B cell (primary cell): ENCODE measurements at regions not wholly inside any gene's neighbourhood (a gene's known extent, or its start where the extent isn't known, plus 50 kb on each side); places are given as distances from the start of the nearest gene placed in this dataset.

Experiments used
- ATAC-seq: fragments of 200-7000 bp; cut with Tn5 transposase; one replicate; pipeline ENCODE4 v1.10.0; 2021; ENCODE audit warnings: low read depth, mild to moderate bottlenecking, moderate number of reproducible peaks, moderate library complexity
- CTCF ChIA-PET: fragments of 350-600 bp; sonication (Branson Sonifier 250); formaldehyde crosslinking; loops from one replicate; lab custom pipeline; 2021; ENCODE audit warnings: antibody characterized with exemption, inconsistent platforms; lab: Charles Lee
- POLR2A ChIA-PET: fragments of 350-600 bp; sonication (Branson Sonifier 250); formaldehyde crosslinking; loops from one replicate; lab custom pipeline; 2021; ENCODE audit warnings: antibody characterized with exemption; lab: Charles Lee
- DNase-seq: peaks from one replicate; pipeline ENCODE4 v3.0.0; 2013
- H2AFZ ChIP-seq: 2 replicates; pipeline ENCODE4 v1.6.1; 2012; ENCODE audit warnings: mild to moderate bottlenecking, low read depth, low read length; ENCODE audit not compliant: insufficient read depth, poor library complexity, severe bottlenecking
- H3K27ac ChIP-seq, 2 donors: 1 replicate in 1 of 2; 2 replicates in 1 of 2; pipeline ENCODE4 v1.5.1; 2012 to 2013; ENCODE audit warnings: low read length in 2 of 2, mild to moderate bottlenecking in 2 of 2, moderate library complexity in 1 of 2
- H3K27me3 ChIP-seq, 4 experiments: fragments of 200-600 bp in 1 of 4; sonication (generic) in 1 of 4; replicated peaks in 1 of 4; 1 replicate in 2 of 4; 2 replicates in 2 of 4; pipeline versions ENCODE4 v1.6.1 to v1.7.0; 2013 to 2016; ENCODE audit warnings: low read length in 3 of 4, mild to moderate bottlenecking in 2 of 4, mixed read lengths in 1 of 4, moderate library complexity in 1 of 4; ENCODE audit not compliant: insufficient read depth in 4 of 4, control insufficient read depth in 3 of 4; ENCODE audit errors: control extremely low read depth in 1 of 4
- H3K36me3 ChIP-seq, 2 experiments: replicated peaks in 1 of 2; 1 replicate in 1 of 2; 2 replicates in 1 of 2; pipeline versions ENCODE4 v1.6.1 to v1.7.1; 2013; ENCODE audit warnings: low read length in 1 of 2; ENCODE audit not compliant: insufficient read depth in 2 of 2, control insufficient read depth in 1 of 2; ENCODE audit errors: control extremely low read depth in 1 of 2, extremely low read depth in 1 of 2
- H3K4me1 ChIP-seq, 2 donors: fragments of 200-600 bp in 1 of 2; sonication (generic) in 1 of 2; 1 replicate in 1 of 2; 2 replicates in 1 of 2; pipeline versions ENCODE4 v1.5.1 to v1.6.1; 2013 to 2017; ENCODE audit warnings: low read length in 2 of 2; ENCODE audit not compliant: control insufficient read depth in 2 of 2, insufficient read depth in 2 of 2
- H3K4me2 ChIP-seq: replicated peaks from 2 replicates; pipeline ENCODE3; 2012; ENCODE audit warnings: mild to moderate bottlenecking, low read depth, low read length; ENCODE audit not compliant: poor library complexity, severe bottlenecking
- H3K4me3 ChIP-seq, 5 experiments: fragments of 200-600 bp in 1 of 5; sonication (generic) in 1 of 5; 1 replicate in 3 of 5; 2 replicates in 2 of 5; pipeline versions ENCODE4 v1.5.1 to v1.7.0; 2011 to 2016; ENCODE audit warnings: low read length in 4 of 5, mild to moderate bottlenecking in 4 of 5, low read depth in 2 of 5, control low read depth in 1 of 5, moderate library complexity in 1 of 5; ENCODE audit not compliant: insufficient read depth in 1 of 5; ENCODE audit errors: control extremely low read depth in 1 of 5, extremely low read depth in 1 of 5
- H3K79me2 ChIP-seq: fragments of 200-600 bp; sonication (generic); one replicate; pipeline ENCODE4 v1.6.0; 2016; ENCODE audit warnings: low read length; ENCODE audit not compliant: control insufficient read depth, insufficient read depth
- H3K9ac ChIP-seq: fragments of 200-600 bp; sonication (generic); 2 replicates; pipeline ENCODE4 v1.6.1; 2017; ENCODE audit warnings: mild to moderate bottlenecking, low read length, moderate library complexity
- H3K9me3 ChIP-seq, 3 donors: one replicate each; pipeline versions ENCODE4 v1.6.1 to v1.7.1; 2013; ENCODE audit warnings: low read length in 2 of 3; ENCODE audit not compliant: control insufficient read depth in 2 of 3, insufficient read depth in 1 of 3; ENCODE audit errors: control extremely low read depth in 1 of 3
- H4K20me1 ChIP-seq: 2 replicates; pipeline ENCODE4 v1.6.0; 2012; ENCODE audit warnings: mild to moderate bottlenecking, low read length; ENCODE audit not compliant: insufficient read depth, control insufficient read depth, poor library complexity, severe bottlenecking
- H3K27ac Mint-ChIP-seq: one replicate; pipeline ENCODE4 v1.8.0; 2021; ENCODE audit warnings: mixed read lengths
- H3K27me3 Mint-ChIP-seq: one replicate; pipeline ENCODE4 v1.8.0; 2021; ENCODE audit warnings: mixed read lengths
- H3K4me1 Mint-ChIP-seq: one replicate; pipeline ENCODE4 v1.8.0; 2021; ENCODE audit warnings: mixed read lengths
- H3K4me3 Mint-ChIP-seq: one replicate; pipeline ENCODE4 v1.8.0; 2021; ENCODE audit warnings: mixed read lengths
- H3K9me3 Mint-ChIP-seq: one replicate; pipeline ENCODE4 v1.8.0; 2022; ENCODE audit warnings: mixed read lengths; ENCODE audit not compliant: insufficient read depth
- CTCF ChIP-seq: fragments of 200-600 bp; IDR thresholded peaks from one replicate; pipeline ENCODE4 v1.8.0; 2022; ENCODE audit warnings: antibody characterized with exemption, mild to moderate bottlenecking
- EZH2 ChIP-seq: IDR thresholded peaks from 2 replicates; pipeline ENCODE4 v1.6.1; 2012; ENCODE audit warnings: borderline replicate concordance, low read depth, mild to moderate bottlenecking, moderate library complexity, low read length; ENCODE audit not compliant: insufficient read depth, poor library complexity, severe bottlenecking
- WGBS: methylation state at CpG from one replicate; pipeline ENCODE4 v1.1.5; 2013; ENCODE audit warnings: missing lambda C conversion rate; ENCODE audit not compliant: insufficient coverage; 5-methylcytosine and 5-hydroxymethylcytosine counted together
- intact Hi-C: fragments of 100-400 bp; cut with micrococcal nuclease; formaldehyde crosslinking; loops from one replicate; pipeline ENCODE4 v1.10.0; 2022

DNA sequence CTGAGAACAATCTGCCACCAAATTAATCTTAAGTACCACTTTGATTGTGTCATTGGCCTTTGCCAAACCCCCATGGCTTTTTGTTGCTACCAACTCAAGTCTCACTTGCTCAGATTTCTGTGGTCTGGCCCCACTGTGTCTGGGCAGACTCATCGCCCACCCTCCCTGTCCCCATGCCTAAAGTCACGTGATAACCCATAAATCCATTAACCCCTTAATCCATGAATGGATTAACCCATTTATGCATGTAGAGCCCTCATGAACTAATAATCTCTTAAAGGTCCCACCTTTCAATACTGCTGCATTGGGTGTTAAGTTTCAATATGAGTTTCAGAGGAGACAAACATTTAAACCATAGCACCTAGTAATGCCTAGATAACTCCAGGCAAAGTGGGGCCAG lies 78.5 kb upstream of the BLTP1 start:
- Histone ChIP-seq H2AFZ (no peak overlapping the region), H3K36me3 (no peaks in the 10 kb centered on the region), H4K20me1 (no peaks in the 10 kb centered on the region), H3K79me2 (no peaks in the 10 kb centered on the region), H3K4me2 (no peak overlapping the region), H3K27me3 (peaks cover 0 to 3% (median 0%) of the 10 kb centered on the region in 4 experiments), H3K27ac (no peak overlapping the region), H3K9ac (no peak overlapping the region), H3K4me1 (no peaks in the 10 kb centered on the region), H3K4me3 (no peak overlapping the region), H3K9me3 (no peaks in the 10 kb centered on the region)
- no peaks in the 10 kb centered on the region for H3K4me1 Mint-ChIP-seq
- no peak overlapping the region for H3K4me3 Mint-ChIP-seq
- H3K27ac Mint-ChIP-seq, result no peak overlapping the region
- intact Hi-C loops, result no loop called here
- ATAC-seq (no peak), DNase-seq (no peak)
- CTCF ChIA-PET, result no interaction called here
- WGBS, result 83% methylated on average over 1 of the region's 2 CpGs
- no peaks in the 10 kb centered on the region for H3K9me3 Mint-ChIP-seq
- peaks cover 26% of the 10 kb centered on the region for H3K27me3 Mint-ChIP-seq
- POLR2A ChIA-PET, result no interaction called here
- no peak for TF ChIP-seq EZH2
- no peak for TF ChIP-seq CTCF

DNA sequence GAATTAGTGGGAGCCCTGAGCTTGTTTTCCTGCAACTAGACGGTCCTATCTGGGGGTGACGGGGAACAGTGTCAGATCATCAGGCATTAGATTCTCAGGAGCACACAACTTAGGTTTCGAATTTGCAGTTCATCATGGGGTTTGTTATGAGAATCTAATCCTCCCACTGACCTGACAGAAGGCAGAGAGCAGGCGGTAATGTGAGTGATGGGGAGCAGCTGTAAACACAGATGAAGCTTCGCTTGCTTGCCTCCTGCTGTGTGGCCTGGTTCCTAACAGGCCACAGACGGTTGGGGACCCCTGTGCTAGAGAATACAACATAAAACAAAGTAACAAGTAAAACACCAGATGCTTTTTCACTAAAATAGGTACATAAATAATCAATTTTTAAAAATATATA lies 86.2 kb upstream of the BLTP1 start:
- no peaks in the 10 kb centered on the region for H3K9me3 ChIP-seq
- no peaks in the 10 kb centered on the region for H3K79me2 ChIP-seq
- no peak overlapping the region for H3K27ac ChIP-seq
- H3K27ac Mint-ChIP-seq, result no peak overlapping the region
- peaks cover 12% of the 10 kb centered on the region for H3K27me3 Mint-ChIP-seq
- no peak for ATAC-seq
- no peaks in the 10 kb centered on the region for H3K4me1 Mint-ChIP-seq
- no peaks in the 10 kb centered on the region for H3K27me3 ChIP-seq
- H3K36me3 ChIP-seq, result no peaks in the 10 kb centered on the region
- DNase-seq, result no peak
- H3K4me3 Mint-ChIP-seq, result no peak overlapping the region
- no peak overlapping the region for H3K9ac ChIP-seq
- H3K4me3 ChIP-seq, result no peak overlapping the region
- no peaks in the 10 kb centered on the region for H3K4me1 ChIP-seq
- ChIA-PET CTCF (no interaction called here), POLR2A (no interaction called here)
- no peak overlapping the region for H3K4me2 ChIP-seq
- H2AFZ ChIP-seq, result no peak overlapping the region
- WGBS, result no CpG with 5 or more reads among the region's 6 CpGs
- no peaks in the 10 kb centered on the region for H4K20me1 ChIP-seq
- no peaks in the 10 kb centered on the region for H3K9me3 Mint-ChIP-seq
- intact Hi-C loops, result no loop called here
- TF ChIP-seq CTCF, result no peak
- no peak for TF ChIP-seq EZH2
